ENCODE measurements at regions not wholly inside any gene's neighbourhood (a gene's known extent, or its start where the extent isn't known, plus 50 kb on each side); places are given as distances from the start of the nearest gene placed in this dataset.

- TF ChIP-seq CTCF (IDR thresholded peaks at IDR 0.05 in 2 of 3, conservative IDR thresholded peaks at IDR 0.05 in 1 of 3; ENCODE audit: control insufficient read depth in 2 of 3, extremely low read depth in 1 of 3, insufficient read depth in 1 of 3, low read depth in 3 of 3, low read length in 3 of 3) (no peak), TAF1 (IDR thresholded peaks at IDR 0.05; ENCODE audit: borderline replicate concordance, low read depth, low read length) (no peak), GABPA (IDR thresholded peaks at IDR 0.05; ENCODE audit: low read depth) (no peak), USF2 (IDR thresholded peaks at IDR 0.05; ENCODE audit: borderline replicate concordance, low read depth, low read length) (no peak), SREBF2 (IDR thresholded peaks at IDR 0.05; ENCODE audit: low read length) (no peak), EZH2 (IDR thresholded peaks at IDR 0.05; ENCODE audit: borderline replicate concordance, control insufficient read depth, low read depth, low read length) (no peak), CHD4 (IDR thresholded peaks at IDR 0.05) (no peak), POLR2A (IDR thresholded peaks at IDR 0.05; ENCODE audit: low read depth, low read length) (no peak), TCF7 (IDR thresholded peaks at IDR 0.05; ENCODE audit: borderline replicate concordance) (no peak), BMI1 (IDR thresholded peaks at IDR 0.05; ENCODE audit: borderline replicate concordance) (no peak)
Measured at GRCh38 chr1:88289401-88290102, 394.5 kb upstream of the PKN2 start.

Measured in GM12878 (cell line).